HG03469 (cell line): ENCODE measurements at regions not wholly inside any gene's neighbourhood (a gene's known extent, or its start where the extent isn't known, plus 50 kb on each side); places are given as distances from the start of the nearest gene placed in this dataset.

Source experiments
- ATAC-seq: cut with Tn5 transposase; IDR thresholded peaks from one replicate; pipeline ENCODE4 v1.9.1; 2021; ENCODE audit warnings: mild to moderate bottlenecking, moderate library complexity, moderate number of reproducible peaks; ENCODE audit not compliant: unreplicated experiment

- no peak for ATAC-seq
These were observed 245.3 kb downstream of the TBXT start for GRCh38 chr6:165922309-165922794.

GRCh38 chr6:165920896-165921671, 246.6 kb downstream of the TBXT start:
- no peak for ATAC-seq

GRCh38 chr6:165917576-165917975, 250.1 kb downstream of the TBXT start:
- ATAC-seq = no peak

- ATAC-seq = no peak
These were observed 252.2 kb upstream of the PDE10A start for GRCh38 chr6:165915022-165915770.

GRCh38 chr6:165913676-165914570, 250.9 kb upstream of the PDE10A start:
- ATAC-seq = no peak

- ATAC-seq = no peak
These were observed 247.3 kb upstream of the PDE10A start for GRCh38 chr6:165910184-165910966.

GRCh38 chr6:165906736-165907135, 243.7 kb upstream of the PDE10A start:
- ATAC-seq = no peak

- no peak for ATAC-seq
These were observed 242.7 kb upstream of the PDE10A start for GRCh38 chr6:165905744-165906143.

GRCh38 chr6:165900970-165901369, 237.9 kb upstream of the PDE10A start:
- no peak for ATAC-seq

GRCh38 chr6:165899611-165900010, 236.6 kb upstream of the PDE10A start:
- no peak for ATAC-seq

GRCh38 chr6:165895421-165896165, 232.6 kb upstream of the PDE10A start:
- no peak for ATAC-seq

GRCh38 chr6:165894171-165894825, 231.3 kb upstream of the PDE10A start:
- no peak for ATAC-seq

- no peak for ATAC-seq
These were observed 230.4 kb upstream of the PDE10A start for GRCh38 chr6:165893431-165893830.

GRCh38 chr6:165891320-165891719, 228.3 kb upstream of the PDE10A start:
- no peak for ATAC-seq

GRCh38 chr6:165890404-165890735, 227.3 kb upstream of the PDE10A start:
- ATAC-seq = no peak

GRCh38 chr6:165889636-165890403, 226.8 kb upstream of the PDE10A start:
- no peak for ATAC-seq

GRCh38 chr6:165886169-165886568, 223.1 kb upstream of the PDE10A start:
- ATAC-seq = no peak
